Activated B cell treated with CpG ODN at 0.5 μM for 24 hours (primary cell): ENCODE measurements at regions not wholly inside any gene's neighbourhood (a gene's known extent, or its start where the extent isn't known, plus 50 kb on each side); places are given as distances from the start of the nearest gene placed in this dataset.

Source experiments
- ATAC-seq: fragments of 200-7000 bp; cut with Tn5 transposase; one replicate; pipeline ENCODE4 v1.10.0; 2021; ENCODE audit warnings: low read depth, mild to moderate bottlenecking, moderate library complexity
- CTCF ChIA-PET: fragments of 350-600 bp; sonication (Branson Sonifier 250); formaldehyde crosslinking; loops from one replicate; lab custom pipeline; 2021; ENCODE audit warnings: antibody characterized with exemption; lab: Charles Lee
- POLR2A ChIA-PET: fragments of 350-600 bp; sonication (Branson Sonifier 250); formaldehyde crosslinking; loops from one replicate; lab custom pipeline; 2021; ENCODE audit warnings: antibody characterized with exemption; lab: Charles Lee
- DNase-seq: peaks from one replicate; pipeline ENCODE4 v3.0.0; 2022
- H3K27ac Mint-ChIP-seq: one replicate; pipeline ENCODE4 v1.8.0; 2020; ENCODE audit warnings: mixed read lengths
- H3K27me3 Mint-ChIP-seq: one replicate; pipeline ENCODE4 v1.8.0; 2021; ENCODE audit warnings: mixed read lengths
- H3K36me3 Mint-ChIP-seq: one replicate; pipeline ENCODE4 v1.8.0; 2021; ENCODE audit warnings: low read depth, mixed read lengths
- H3K4me1 Mint-ChIP-seq: one replicate; pipeline ENCODE4 v1.8.0; 2021; ENCODE audit warnings: mixed read lengths
- H3K4me3 Mint-ChIP-seq: one replicate; pipeline ENCODE4 v1.8.0; 2020; ENCODE audit warnings: mild to moderate bottlenecking, mixed read lengths
- H3K9me3 Mint-ChIP-seq: one replicate; pipeline ENCODE4 v1.8.0; 2020; ENCODE audit warnings: mixed read lengths
- CTCF ChIP-seq: fragments of 200-600 bp; IDR thresholded peaks from one replicate; pipeline ENCODE4 v1.8.0; 2022; ENCODE audit warnings: antibody characterized with exemption, mild to moderate bottlenecking
- intact Hi-C: fragments of 100-400 bp; cut with micrococcal nuclease; formaldehyde crosslinking; loops from one replicate; pipeline ENCODE4 v1.15.1; 2024

GRCh38 chr14:71651228-71651627 is 281.0 kb upstream of the RGS6 start:
- Mint-ChIP-seq H3K27me3 (no peaks in the 10 kb centered on the region), H3K36me3 (peaks cover 88% of the 10 kb centered on the region), H3K4me3 (no peak overlapping the region), H3K4me1 (no peaks in the 10 kb centered on the region), H3K27ac (no peak overlapping the region), H3K9me3 (peaks cover 16% of the 10 kb centered on the region)
- POLR2A ChIA-PET = no interaction called here
- ATAC-seq (no peak), DNase-seq (no peak)
- TF ChIP-seq CTCF = no peak
- intact Hi-C loops = no loop called here
- CTCF ChIA-PET = no interaction called here

- no peak for ATAC-seq
- ChIA-PET CTCF (no interaction called here), POLR2A (no interaction called here)
- peaks cover 80% of the 10 kb centered on the region for H3K36me3 Mint-ChIP-seq
- no peak overlapping the region for H3K27ac Mint-ChIP-seq
- no peaks in the 10 kb centered on the region for H3K27me3 Mint-ChIP-seq
- no peaks in the 10 kb centered on the region for H3K4me1 Mint-ChIP-seq
- TF ChIP-seq CTCF = no peak
- DNase-seq = no peak
- intact Hi-C loops = no loop called here
- peaks cover 16% of the 10 kb centered on the region for H3K9me3 Mint-ChIP-seq
- no peak overlapping the region for H3K4me3 Mint-ChIP-seq
Observed at GRCh38 chr14:71652368-71652767, 279.9 kb upstream of the RGS6 start.

GRCh38 chr14:71654810-71655209 is 277.4 kb upstream of the RGS6 start:
- Mint-ChIP-seq H3K9me3 (peaks cover 16% of the 10 kb centered on the region), H3K27me3 (no peaks in the 10 kb centered on the region), H3K27ac (no peak overlapping the region), H3K4me3 (no peak overlapping the region), H3K4me1 (peaks cover 6% of the 10 kb centered on the region), H3K36me3 (peaks cover 79% of the 10 kb centered on the region)
- no peak for DNase-seq
- ChIA-PET POLR2A (no interaction called here), CTCF (no interaction called here)
- no peak for TF ChIP-seq CTCF
- intact Hi-C loops = no loop called here
- no peak for ATAC-seq

GRCh38 chr14:71658261-71658860 is 273.9 kb upstream of the RGS6 start:
- Mint-ChIP-seq H3K27me3 (no peaks in the 10 kb centered on the region), H3K4me3 (no peak overlapping the region), H3K27ac (no peak overlapping the region), H3K9me3 (no peaks in the 10 kb centered on the region), H3K36me3 (peaks cover 74% of the 10 kb centered on the region), H3K4me1 (peaks cover 6% of the 10 kb centered on the region)
- ChIA-PET POLR2A (no interaction called here), CTCF (no interaction called here)
- no peak for ATAC-seq
- no peak for DNase-seq
- no peak for TF ChIP-seq CTCF
- intact Hi-C loops = no loop called here

- Mint-ChIP-seq H3K4me1 (peaks cover 6% of the 10 kb centered on the region), H3K27ac (no peak overlapping the region), H3K27me3 (no peaks in the 10 kb centered on the region), H3K4me3 (no peak overlapping the region), H3K36me3 (peaks cover 72% of the 10 kb centered on the region), H3K9me3 (no peaks in the 10 kb centered on the region)
- ATAC-seq (no peak), DNase-seq (no peak)
- intact Hi-C loops = no loop called here
- POLR2A ChIA-PET = no interaction called here
- TF ChIP-seq CTCF = no peak
- CTCF ChIA-PET = no interaction called here
Observed at GRCh38 chr14:71659159-71659558, 273.1 kb upstream of the RGS6 start.
